HG03442 (cell line): ENCODE measurements at regions not wholly inside any gene's neighbourhood (a gene's known extent, or its start where the extent isn't known, plus 50 kb on each side); places are given as distances from the start of the nearest gene placed in this dataset.
"Not testable (repeated sequence)": the region's sequence is repeated elsewhere in the genome, so short reads cannot be mapped to it uniquely, and the experiment has no call there.

Source experiments
- ATAC-seq: cut with Tn5 transposase; IDR thresholded peaks from one replicate; pipeline ENCODE4 v1.9.1; 2021; ENCODE audit warnings: mild to moderate bottlenecking, moderate library complexity; ENCODE audit not compliant: unreplicated experiment

- no peak for ATAC-seq
Measured at GRCh38 chr9:129547063-129547462, 73.8 kb downstream of the C9orf50 start.

- not testable (repeated sequence) for ATAC-seq
Measured at GRCh38 chr9:129545876-129546275, 75.0 kb downstream of the C9orf50 start.

GRCh38 chr9:129544761-129545160 is 76.1 kb downstream of the C9orf50 start:
- ATAC-seq: no peak

GRCh38 chr9:129542741-129543140 is 78.2 kb downstream of the C9orf50 start:
- ATAC-seq: no peak

- no peak for ATAC-seq
Measured at GRCh38 chr9:129541270-129541669, 79.6 kb downstream of the C9orf50 start.

- ATAC-seq: no peak
Measured at GRCh38 chr9:129539446-129539845, 81.5 kb downstream of the C9orf50 start.

- ATAC-seq: not testable (repeated sequence)
Measured at GRCh38 chr9:129531860-129532402, 89.0 kb downstream of the C9orf50 start.

- not testable (repeated sequence) for ATAC-seq
Measured at GRCh38 chr9:129527955-129528354, 92.9 kb downstream of the C9orf50 start.

GRCh38 chr9:129525656-129526196 is 95.2 kb downstream of the C9orf50 start:
- ATAC-seq: no peak

- ATAC-seq: no peak
Measured at GRCh38 chr9:129524582-129525270, 96.2 kb downstream of the C9orf50 start.

- no peak for ATAC-seq
Measured at GRCh38 chr9:129523943-129524581, 96.8 kb downstream of the C9orf50 start.

GRCh38 chr9:129522351-129522750 is 98.5 kb downstream of the C9orf50 start:
- ATAC-seq: no peak

- ATAC-seq: no peak
Measured at GRCh38 chr9:129520082-129520481, 100.8 kb downstream of the C9orf50 start.

GRCh38 chr9:129518074-129518473 is 102.8 kb downstream of the C9orf50 start:
- no peak for ATAC-seq

- no peak for ATAC-seq
Measured at GRCh38 chr9:129517006-129517405, 103.9 kb downstream of the C9orf50 start.

- no peak for ATAC-seq
Measured at GRCh38 chr9:129514891-129515290, 106.0 kb downstream of the C9orf50 start.

- no peak for ATAC-seq
Measured at GRCh38 chr9:129514497-129514867, 106.4 kb downstream of the C9orf50 start.

- ATAC-seq: no peak
Measured at GRCh38 chr9:129513856-129514496, 106.9 kb downstream of the C9orf50 start.

- no peak for ATAC-seq
Measured at GRCh38 chr9:129513282-129513681, 107.6 kb downstream of the C9orf50 start.

- ATAC-seq: no peak
Measured at GRCh38 chr9:129511285-129511900, 109.5 kb downstream of the C9orf50 start.

GRCh38 chr9:129509533-129509928 is 111.4 kb downstream of the C9orf50 start:
- no peak for ATAC-seq
